ENCODE measurements at regions not wholly inside any gene's neighbourhood (a gene's known extent, or its start where the extent isn't known, plus 50 kb on each side); places are given as distances from the start of the nearest gene placed in this dataset.

GRCh38 chr15:87154761-87155160 lies 1075.1 kb downstream of the AGBL1 start:
- Histone ChIP-seq H3K27ac (no peak overlapping the region), H3K4me3 (no peak overlapping the region), H3K9me3 (peaks cover 0 to 6% (median 0%) of the 10 kb centered on the region in 4 donors), H3K36me3 (no peaks in the 10 kb centered on the region), H3K4me1 (no peaks in the 10 kb centered on the region), H3K27me3 (no peaks in the 10 kb centered on the region)
- intact Hi-C loops (cut with DNase I; ENCODE audit: low total_unique reads), result no loop called here
- DNase-seq, result no peak
- TF ChIP-seq POLR2A (IDR thresholded peaks at IDR 0.05), result no peak

- no peak overlapping the region for H3K4me3 ChIP-seq
- peaks cover 0 to 6% (median 2%) of the 10 kb centered on the region in 4 donors for H3K9me3 ChIP-seq
- H3K4me1 ChIP-seq, result no peaks in the 10 kb centered on the region
- H3K27ac ChIP-seq, result no peak overlapping the region
- DNase-seq, result no peak
- intact Hi-C loops (cut with DNase I; ENCODE audit: low total_unique reads), result no loop called here
- 86 to 89% (median 88%) methylated on average over 2 of the region's 2 CpGs for WGBS, 5 donors
- no peaks in the 10 kb centered on the region for H3K36me3 ChIP-seq
- no peaks in the 10 kb centered on the region for H3K27me3 ChIP-seq
- TF ChIP-seq POLR2A (IDR thresholded peaks at IDR 0.05) (no peak), EP300 (IDR thresholded peaks at IDR 0.05) (no peak), POLR2AphosphoS5 (IDR thresholded peaks at IDR 0.05) (no peak)
- TF ChIP-seq, protein P1, sequence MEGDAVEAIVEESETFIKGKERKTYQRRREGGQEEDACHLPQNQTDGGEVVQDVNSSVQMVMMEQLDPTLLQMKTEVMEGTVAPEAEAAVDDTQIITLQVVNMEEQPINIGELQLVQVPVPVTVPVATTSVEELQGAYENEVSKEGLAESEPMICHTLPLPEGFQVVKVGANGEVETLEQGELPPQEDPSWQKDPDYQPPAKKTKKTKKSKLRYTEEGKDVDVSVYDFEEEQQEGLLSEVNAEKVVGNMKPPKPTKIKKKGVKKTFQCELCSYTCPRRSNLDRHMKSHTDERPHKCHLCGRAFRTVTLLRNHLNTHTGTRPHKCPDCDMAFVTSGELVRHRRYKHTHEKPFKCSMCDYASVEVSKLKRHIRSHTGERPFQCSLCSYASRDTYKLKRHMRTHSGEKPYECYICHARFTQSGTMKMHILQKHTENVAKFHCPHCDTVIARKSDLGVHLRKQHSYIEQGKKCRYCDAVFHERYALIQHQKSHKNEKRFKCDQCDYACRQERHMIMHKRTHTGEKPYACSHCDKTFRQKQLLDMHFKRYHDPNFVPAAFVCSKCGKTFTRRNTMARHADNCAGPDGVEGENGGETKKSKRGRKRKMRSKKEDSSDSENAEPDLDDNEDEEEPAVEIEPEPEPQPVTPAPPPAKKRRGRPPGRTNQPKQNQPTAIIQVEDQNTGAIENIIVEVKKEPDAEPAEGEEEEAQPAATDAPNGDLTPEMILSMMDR (IDR thresholded peaks at IDR 0.05), result no peak
Observed at GRCh38 chr15:87151202-87151748, 1071.6 kb downstream of the AGBL1 start.

GRCh38 chr15:87145696-87146095 lies 1066.0 kb downstream of the AGBL1 start:
- H3K4me1 ChIP-seq, result no peaks in the 10 kb centered on the region
- DNase-seq, result no peak
- H3K9me3 ChIP-seq, result peaks cover 0 to 26% (median 12%) of the 10 kb centered on the region in 4 donors
- TF ChIP-seq, protein P1 (IDR thresholded peaks at IDR 0.05), result no peak
- TF ChIP-seq POLR2AphosphoS5 (IDR thresholded peaks at IDR 0.05), result no peak
- TF ChIP-seq EP300 (IDR thresholded peaks at IDR 0.05), result no peak
- TF ChIP-seq POLR2A (IDR thresholded peaks at IDR 0.05), result no peak
- no peak overlapping the region for H3K27ac ChIP-seq
- peaks cover 0 to 3% (median 0%) of the 10 kb centered on the region in 3 donors for H3K27me3 ChIP-seq
- 62 to 77% (median 70%) methylated on average over 2 of the region's 2 CpGs for WGBS, 5 donors
- intact Hi-C loops (cut with DNase I; ENCODE audit: low total_unique reads), result no loop called here
- H3K4me3 ChIP-seq, result no peak overlapping the region
- no peaks in the 10 kb centered on the region for H3K36me3 ChIP-seq

DNA sequence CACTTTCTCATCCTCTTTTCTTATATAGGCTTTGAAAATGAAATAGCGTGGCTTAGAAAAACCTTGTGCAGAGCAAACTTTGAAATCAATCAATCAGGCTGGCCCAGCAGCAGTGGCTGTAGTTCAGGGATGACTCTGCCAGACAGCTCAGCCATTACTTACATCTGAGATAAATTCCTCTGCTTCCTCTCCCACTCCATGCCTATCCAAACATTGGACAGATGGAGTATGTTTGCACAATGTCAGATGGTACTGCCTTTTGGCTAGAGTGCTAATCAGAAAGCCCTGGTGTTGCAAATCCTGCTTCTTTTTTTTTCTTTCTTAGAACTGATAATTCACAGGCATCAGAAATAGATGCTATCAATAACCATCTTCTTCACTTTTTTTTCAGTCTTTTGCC lies 1065.1 kb downstream of the AGBL1 start:
- Histone ChIP-seq H3K27me3 (peaks cover 0 to 3% (median 0%) of the 10 kb centered on the region in 3 donors), H3K36me3 (no peaks in the 10 kb centered on the region), H3K27ac (no peak overlapping the region), H3K4me1 (no peaks in the 10 kb centered on the region), H3K9me3 (peaks cover 0 to 28% (median 12%) of the 10 kb centered on the region in 4 donors), H3K4me3 (no peak overlapping the region)
- TF ChIP-seq POLR2A (IDR thresholded peaks at IDR 0.05), result no peak
- no peak for TF ChIP-seq EP300 (IDR thresholded peaks at IDR 0.05)
- no peak for TF ChIP-seq POLR2AphosphoS5 (IDR thresholded peaks at IDR 0.05)
- TF ChIP-seq, protein P1 (IDR thresholded peaks at IDR 0.05), result no peak
- DNase-seq, result peak in 1 of 2 donors; percentile 24
- 13 to 41% (median 15%) methylated on average over 1 of the region's 1 CpG for WGBS, 5 donors
- intact Hi-C loops (cut with DNase I; ENCODE audit: low total_unique reads), result no loop called here

DNA sequence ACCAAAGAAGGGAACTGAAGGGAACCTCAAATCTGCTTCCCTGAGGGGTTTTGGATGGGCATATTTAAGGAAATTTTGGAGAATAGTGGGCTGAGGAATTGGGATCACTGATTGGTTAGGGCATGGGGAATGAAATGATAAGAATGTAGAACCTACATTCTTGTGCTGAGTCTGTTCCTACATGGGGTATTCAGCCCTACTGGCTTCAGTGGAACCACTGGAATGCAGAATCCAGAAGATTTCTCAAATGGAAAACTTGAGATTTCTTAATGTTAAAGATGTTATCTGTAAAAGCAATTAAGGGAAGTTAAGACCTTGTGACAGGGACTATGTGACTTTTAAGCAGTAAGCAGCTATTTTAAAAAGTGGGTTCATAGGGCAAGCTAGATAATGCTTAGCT lies 1062.4 kb downstream of the AGBL1 start:
- no peak for DNase-seq
- TF ChIP-seq EP300 (IDR thresholded peaks at IDR 0.05) (no peak), POLR2A (IDR thresholded peaks at IDR 0.05) (no peak), POLR2AphosphoS5 (IDR thresholded peaks at IDR 0.05) (no peak)
- TF ChIP-seq, protein P1 (IDR thresholded peaks at IDR 0.05), result no peak
- intact Hi-C loops (cut with DNase I; ENCODE audit: low total_unique reads), result no loop called here
- Histone ChIP-seq H3K27ac (no peak overlapping the region), H3K4me3 (no peak overlapping the region), H3K4me1 (no peaks in the 10 kb centered on the region), H3K36me3 (no peaks in the 10 kb centered on the region), H3K27me3 (peaks cover 0 to 3% (median 0%) of the 10 kb centered on the region in 3 donors), H3K9me3 (peaks cover 0 to 28% (median 12%) of the 10 kb centered on the region in 4 donors)
